NOMO-1 (cell line): ENCODE measurements at regions not wholly inside any gene's neighbourhood (a gene's known extent, or its start where the extent isn't known, plus 50 kb on each side); places are given as distances from the start of the nearest gene placed in this dataset.
A peak's percentile ranks its signal among the peaks of the same experiment; 100 is the strongest.

ENCODE experiments used
- DNase-seq, 2 experiments: peaks; one replicate each; lab custom pipeline; 2025; ENCODE audit not compliant: unreplicated experiment in 2 of 2; lab: John Stamatoyannopoulos, UW

GRCh38 chr13:21814604-21815003, 143.7 kb downstream of the FGF9 start:
- no peak for DNase-seq

GRCh38 chr13:21817878-21818277, 147.0 kb downstream of the FGF9 start:
- DNase-seq, result no peak

GRCh38 chr13:21822029-21822428, 151.2 kb downstream of the FGF9 start:
- no peak for DNase-seq

GRCh38 chr13:21823416-21823815, 152.5 kb downstream of the FGF9 start:
- DNase-seq, result no peak

GRCh38 chr13:21823949-21824348, 153.1 kb downstream of the FGF9 start:
- peak; percentile 85 to 97 for DNase-seq

GRCh38 chr13:21825186-21825585, 154.3 kb downstream of the FGF9 start:
- DNase-seq, result no peak

GRCh38 chr13:21825801-21826200, 154.9 kb downstream of the FGF9 start:
- DNase-seq, result no peak

GRCh38 chr13:21826214-21827015, 155.5 kb downstream of the FGF9 start:
- no peak for DNase-seq

- DNase-seq, result no peak
These were observed 160.9 kb downstream of the FGF9 start for GRCh38 chr13:21831654-21832324.

- no peak for DNase-seq
These were observed 163.0 kb downstream of the FGF9 start for GRCh38 chr13:21833921-21834320.

GRCh38 chr13:21834521-21834920, 163.6 kb downstream of the FGF9 start:
- no peak for DNase-seq

- no peak for DNase-seq
These were observed 166.4 kb downstream of the FGF9 start for GRCh38 chr13:21837288-21837687.

- peak; percentile 66 to 75 for DNase-seq
These were observed 167.1 kb downstream of the FGF9 start for GRCh38 chr13:21837841-21838551.

- no peak for DNase-seq
These were observed 175.7 kb downstream of the FGF9 start for GRCh38 chr13:21846605-21847004.

GRCh38 chr13:21849323-21849722, 178.4 kb downstream of the FGF9 start:
- DNase-seq, result peak; percentile 33 to 43

GRCh38 chr13:21850013-21851006, 179.4 kb downstream of the FGF9 start:
- no peak for DNase-seq

GRCh38 chr13:21852043-21852442, 181.2 kb downstream of the FGF9 start:
- no peak for DNase-seq

- DNase-seq, result no peak
These were observed 182.9 kb downstream of the FGF9 start for GRCh38 chr13:21853779-21854178.

- DNase-seq, result no peak
These were observed 197.9 kb downstream of the FGF9 start for GRCh38 chr13:21868823-21869222.

- DNase-seq, result no peak
These were observed 200.5 kb downstream of the FGF9 start for GRCh38 chr13:21871382-21871781.
